ENCODE measurements at regions not wholly inside any gene's neighbourhood (a gene's known extent, or its start where the extent isn't known, plus 50 kb on each side); places are given as distances from the start of the nearest gene placed in this dataset.
"Not testable (repeated sequence)": the region's sequence is repeated elsewhere in the genome, so short reads cannot be mapped to it uniquely, and the experiment has no call there.

- DNase-seq (ENCODE audit: low read depth) = peak; percentile 4
These were observed 414.0 kb upstream of the ZNF717 start for GRCh38 chr3:76199382-76199781.

- DNase-seq (ENCODE audit: low read depth) = no peak
These were observed 418.2 kb upstream of the ZNF717 start for GRCh38 chr3:76203578-76203977.

DNA sequence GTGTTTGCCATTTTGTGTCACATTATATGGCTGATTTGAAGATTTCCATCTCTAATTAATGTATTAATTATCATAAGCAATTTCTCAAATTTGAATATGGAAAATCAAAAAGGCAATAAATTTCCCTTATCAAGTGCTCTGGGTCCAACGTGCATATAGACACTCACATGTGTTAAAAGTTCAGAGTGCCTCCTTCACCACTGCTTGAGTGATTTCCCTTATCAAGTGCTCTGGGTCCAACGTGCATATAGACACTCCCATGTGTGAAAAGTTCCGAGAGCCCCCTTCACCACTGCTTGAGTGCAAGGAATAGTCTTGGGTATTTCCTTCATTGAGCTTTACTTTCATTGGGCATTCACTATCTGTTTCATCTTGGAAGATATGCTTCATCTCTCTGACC, 421.0 kb upstream of the ZNF717 start:
- no peak for DNase-seq (ENCODE audit: low read depth)

DNA sequence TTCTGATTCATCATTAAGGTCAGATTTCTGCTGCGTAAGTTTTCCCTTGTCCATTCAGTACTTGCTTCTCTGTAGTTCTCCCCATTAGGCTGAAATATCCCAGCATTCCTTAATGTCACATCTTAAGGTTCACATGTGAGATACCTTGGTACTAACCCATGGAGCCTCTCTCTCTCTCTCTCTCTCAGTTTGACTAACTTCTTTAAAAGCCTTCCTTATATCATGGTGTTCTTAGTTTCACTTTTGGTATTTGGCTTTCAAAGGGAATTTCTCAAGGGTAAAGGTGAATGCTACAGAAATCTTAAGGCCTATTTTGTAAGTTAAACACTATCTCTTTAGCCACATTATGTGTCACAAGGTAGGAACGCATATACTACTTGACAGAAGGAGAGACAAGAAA, 427.3 kb upstream of the ZNF717 start:
- no peak for DNase-seq (ENCODE audit: low read depth)

- no peak for DNase-seq (ENCODE audit: low read depth)
These were observed 436.9 kb upstream of the ZNF717 start for GRCh38 chr3:76222201-76222600.

DNA sequence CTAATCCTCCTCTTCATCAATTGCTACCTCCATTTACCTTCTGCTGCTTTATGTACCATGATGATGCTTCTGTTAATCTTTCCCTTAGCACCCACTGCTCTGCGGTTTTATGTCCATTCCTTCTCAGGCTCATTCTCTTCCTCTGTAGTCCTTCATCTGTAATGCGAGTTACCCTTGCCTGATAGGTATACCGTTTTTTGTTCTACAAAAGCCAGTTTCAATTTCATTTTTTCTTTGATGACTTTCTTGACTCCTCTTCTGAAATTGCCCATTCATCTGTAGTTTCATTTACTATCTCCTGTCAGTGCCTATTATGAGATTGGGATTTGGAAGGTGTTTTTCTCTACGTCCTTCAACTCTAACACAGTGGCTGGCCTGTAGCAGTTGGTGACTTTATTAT, 445.9 kb upstream of the ZNF717 start:
- no peak for DNase-seq (ENCODE audit: low read depth)

DNA sequence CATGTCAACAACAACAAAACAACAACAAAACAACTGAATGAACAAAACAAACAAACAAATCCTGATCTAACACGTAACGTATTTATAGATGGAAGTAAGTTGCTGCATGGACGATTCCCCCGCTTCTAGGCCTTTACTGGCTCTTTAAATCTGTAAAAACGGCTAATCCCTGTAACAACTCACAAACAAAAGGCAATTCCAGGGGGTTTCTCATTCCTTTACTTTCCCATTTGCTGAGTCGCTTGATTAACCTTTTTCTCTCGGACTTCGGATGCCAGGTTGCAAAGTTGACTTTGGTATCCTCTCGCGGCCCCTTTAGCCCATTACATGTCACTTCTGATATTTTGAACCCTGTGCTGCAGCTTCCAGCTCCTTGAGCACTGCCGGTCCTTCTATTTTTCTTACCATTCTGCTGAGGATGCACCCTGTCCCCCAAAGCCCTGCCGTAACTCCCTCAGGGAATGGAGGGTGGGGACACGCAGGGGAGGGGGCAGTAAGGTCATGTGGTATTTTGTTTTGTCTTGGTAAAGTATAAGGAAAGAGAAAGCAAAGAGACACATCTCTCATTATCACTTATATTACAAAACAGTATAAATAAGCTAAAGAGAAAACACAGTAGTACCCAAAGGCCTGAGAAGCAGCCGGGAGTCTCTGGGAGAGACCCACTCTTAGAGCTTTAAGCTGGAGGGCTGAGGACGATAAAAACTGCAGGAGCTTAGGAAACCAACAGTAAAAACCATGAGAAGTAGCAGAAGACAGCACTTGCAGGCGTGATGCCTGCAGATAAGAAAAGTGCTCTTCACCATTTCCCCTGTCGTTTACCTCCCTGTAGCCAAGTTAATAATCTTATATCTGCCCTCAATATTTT, 457.8 kb upstream of the ZNF717 start:
- no peak for DNase-seq (ENCODE audit: low read depth)

GRCh38 chr3:76245073-76245472, 459.7 kb upstream of the ZNF717 start:
- DNase-seq (ENCODE audit: low read depth) = peak; percentile 14

GRCh38 chr3:76245622-76246021, 460.3 kb upstream of the ZNF717 start:
- DNase-seq (ENCODE audit: low read depth) = no peak

GRCh38 chr3:76264496-76264895, 479.1 kb upstream of the ZNF717 start:
- no peak for DNase-seq (ENCODE audit: low read depth)

DNA sequence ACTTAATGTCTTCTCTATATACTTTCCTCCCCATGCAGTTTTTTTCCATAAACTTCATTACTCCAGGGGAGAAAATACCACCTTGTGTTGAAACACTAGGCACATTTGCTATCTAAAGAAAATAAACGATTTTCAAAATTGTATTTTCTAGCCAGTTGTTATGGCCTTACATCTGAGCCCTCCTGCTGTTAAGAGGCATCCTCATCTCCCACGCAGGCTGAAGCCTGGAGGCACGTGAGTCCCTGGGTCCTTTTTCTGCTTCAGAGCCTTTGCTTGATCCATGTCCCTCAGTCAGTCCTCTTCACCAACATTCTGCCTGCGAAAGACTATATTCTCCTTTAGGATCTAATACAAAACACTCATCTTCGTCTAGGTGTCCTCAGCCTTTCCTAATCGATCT, 479.6 kb upstream of the ZNF717 start:
- no peak for DNase-seq (ENCODE audit: low read depth)

- DNase-seq (ENCODE audit: low read depth) = no peak
These were observed 481.2 kb upstream of the ZNF717 start for GRCh38 chr3:76266511-76266910.

- DNase-seq (ENCODE audit: low read depth) = no peak
These were observed 482.6 kb upstream of the ZNF717 start for GRCh38 chr3:76267851-76268380.

- DNase-seq (ENCODE audit: low read depth) = no peak
These were observed 508.5 kb upstream of the ZNF717 start for GRCh38 chr3:76293856-76294255.

- DNase-seq (ENCODE audit: low read depth) = no peak
These were observed 515.4 kb upstream of the ZNF717 start for GRCh38 chr3:76300746-76301145.

DNA sequence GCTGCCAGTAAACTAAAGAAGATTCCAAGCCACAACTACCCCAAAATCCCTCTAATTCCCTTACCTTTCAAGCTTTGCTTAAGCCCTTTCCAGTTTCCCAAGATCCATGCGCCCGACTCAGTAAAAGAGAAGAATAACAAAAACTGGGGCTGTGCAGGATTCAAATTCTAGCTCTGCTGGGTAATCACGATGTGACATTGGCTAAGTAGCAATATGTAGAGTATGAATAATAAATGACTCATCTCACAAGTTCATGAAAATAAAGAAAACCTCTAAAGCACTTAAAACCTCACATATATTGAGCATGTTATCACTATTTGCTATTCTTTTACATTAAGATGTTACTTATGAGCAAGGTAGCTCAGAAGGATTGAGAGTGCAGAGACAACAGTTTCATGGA, 522.2 kb upstream of the ZNF717 start:
- no peak for DNase-seq (ENCODE audit: low read depth)

DNA sequence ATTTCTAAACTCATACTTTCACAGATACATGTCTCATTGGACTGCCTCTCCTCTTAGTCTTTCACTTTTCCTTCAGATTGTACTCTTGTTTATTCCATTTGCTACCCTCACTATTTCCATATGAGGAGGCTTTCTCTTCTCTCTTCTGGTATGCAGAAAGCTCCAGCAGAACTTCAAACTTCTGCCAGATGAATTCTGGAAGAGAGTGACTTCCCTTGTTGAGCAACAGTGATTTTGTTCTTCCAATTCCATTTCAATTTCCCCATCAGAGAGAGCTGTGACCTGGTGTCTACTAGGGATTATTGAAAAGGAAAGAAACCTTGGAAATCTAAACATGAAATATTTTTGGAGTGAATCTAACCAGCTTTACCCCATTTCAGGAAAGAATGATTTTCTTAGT, 523.2 kb upstream of the ZNF717 start:
- no peak for DNase-seq (ENCODE audit: low read depth)

GRCh38 chr3:76310089-76310488, 524.7 kb upstream of the ZNF717 start:
- DNase-seq (ENCODE audit: low read depth) = no peak

- no peak for DNase-seq (ENCODE audit: low read depth)
These were observed 525.3 kb upstream of the ZNF717 start for GRCh38 chr3:76310667-76311066.

DNA sequence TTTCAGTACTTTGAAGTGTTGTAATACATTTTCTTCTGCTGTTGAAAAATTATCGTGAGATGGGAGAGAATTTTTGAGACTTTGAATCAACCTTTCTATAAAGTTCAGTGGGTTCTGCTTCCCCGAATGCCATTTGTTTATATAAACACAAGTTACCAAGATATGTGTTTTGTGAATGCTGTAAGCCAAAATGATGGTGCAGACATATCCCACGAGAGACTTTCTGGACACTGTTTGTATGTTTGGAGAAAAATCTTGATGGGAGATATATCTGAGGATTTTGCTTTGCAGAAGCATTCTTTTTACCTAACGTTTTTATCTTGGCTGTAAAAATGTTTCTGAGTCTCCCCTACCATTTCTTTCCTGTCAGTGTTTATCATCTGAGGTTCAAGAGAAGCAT, 526.6 kb upstream of the ZNF717 start:
- no peak for DNase-seq (ENCODE audit: low read depth)

GRCh38 chr3:76315906-76316305, 530.6 kb upstream of the ZNF717 start:
- not testable (repeated sequence) for DNase-seq (ENCODE audit: low read depth)

DNA sequence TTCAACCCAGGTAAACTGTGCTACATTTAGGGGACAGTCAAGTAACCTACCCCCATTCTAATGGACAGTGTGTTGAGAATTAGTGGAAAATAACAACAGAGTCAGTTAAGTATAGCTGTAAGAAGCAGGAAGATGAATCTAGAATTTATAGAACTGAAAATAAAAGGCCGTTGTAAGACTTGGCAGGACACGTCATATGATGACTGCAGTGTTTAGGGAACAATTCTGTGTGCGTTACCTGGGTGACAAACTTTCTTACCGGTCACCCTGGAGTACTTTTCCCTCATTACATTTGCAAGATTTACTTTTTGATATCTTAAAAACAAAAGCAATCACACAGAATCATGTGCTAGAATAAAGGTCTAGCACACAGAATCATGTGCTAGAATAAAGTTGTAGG, 536.3 kb upstream of the ZNF717 start:
- no peak for DNase-seq (ENCODE audit: low read depth)

- DNase-seq (ENCODE audit: low read depth) = no peak
These were observed 538.8 kb upstream of the ZNF717 start for GRCh38 chr3:76324101-76324500.

DNA sequence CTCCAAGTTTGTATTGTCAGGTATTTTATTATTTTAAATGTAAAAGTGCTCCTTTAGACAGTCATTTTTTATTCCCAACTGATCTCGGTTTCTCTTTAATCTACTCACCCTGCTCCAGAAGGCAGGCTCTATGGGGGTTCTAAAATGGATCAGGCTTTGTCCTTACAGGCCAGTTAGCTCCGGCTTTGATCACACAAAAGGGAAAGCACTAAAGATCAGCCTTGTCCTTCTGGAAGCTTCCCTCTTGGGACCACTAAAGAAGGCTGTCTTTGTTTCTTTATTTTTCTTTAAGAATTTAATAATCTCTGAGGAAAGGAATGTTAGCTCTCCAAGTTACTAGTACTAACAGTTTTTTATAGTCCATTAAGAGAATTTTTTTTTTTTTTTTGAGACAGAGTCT, 560.5 kb upstream of the ZNF717 start:
- DNase-seq (ENCODE audit: low read depth) = no peak

All from HS-5 (cell line).